ENCODE measurements at regions not wholly inside any gene's neighbourhood (a gene's known extent, or its start where the extent isn't known, plus 50 kb on each side); places are given as distances from the start of the nearest gene placed in this dataset.

DNA sequence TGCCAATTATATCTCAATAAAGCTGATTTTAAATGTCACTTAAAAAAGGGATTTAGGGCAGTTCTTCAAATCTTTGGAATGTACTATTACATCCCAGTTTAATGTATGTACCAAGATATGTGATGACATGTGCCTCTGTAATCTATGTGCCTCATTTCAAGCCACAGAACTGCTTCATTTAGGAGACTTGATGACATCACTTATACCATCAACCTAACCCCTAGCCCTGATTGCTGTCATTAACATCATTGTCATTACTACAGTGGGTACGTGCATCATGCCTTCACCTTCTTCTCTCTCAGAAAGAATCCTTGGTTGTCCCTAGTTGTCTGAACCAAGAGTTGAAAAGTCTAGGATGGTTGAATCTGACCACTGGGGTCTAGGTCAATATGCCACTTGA, 134.3 kb upstream of the RAB11FIP2 start:
- DNase-seq (ENCODE audit: low read depth in 2 of 2, low spot score in 1 of 2), result no peak

DNA sequence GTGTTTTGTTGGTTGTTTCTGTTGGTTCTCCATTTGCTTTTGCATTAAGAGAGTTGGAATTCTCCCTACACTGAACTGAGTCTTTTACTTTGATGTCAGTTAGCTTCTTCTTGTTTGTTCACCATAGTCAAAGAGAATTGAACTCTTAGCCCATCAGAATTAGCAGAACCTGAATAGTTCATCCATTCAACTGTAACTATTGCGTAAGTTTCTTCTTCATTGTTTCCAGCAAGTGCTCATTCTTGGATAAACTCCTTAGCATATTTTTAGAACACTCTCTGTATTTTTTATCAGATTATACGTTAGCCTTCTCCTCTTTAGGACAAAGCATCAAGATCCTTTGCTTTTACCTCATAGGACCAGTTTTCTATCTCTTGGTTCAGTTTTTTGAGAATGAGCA, 128.4 kb upstream of the RAB11FIP2 start:
- DNase-seq (ENCODE audit: low read depth in 2 of 2, low spot score in 1 of 2), result no peak

DNA sequence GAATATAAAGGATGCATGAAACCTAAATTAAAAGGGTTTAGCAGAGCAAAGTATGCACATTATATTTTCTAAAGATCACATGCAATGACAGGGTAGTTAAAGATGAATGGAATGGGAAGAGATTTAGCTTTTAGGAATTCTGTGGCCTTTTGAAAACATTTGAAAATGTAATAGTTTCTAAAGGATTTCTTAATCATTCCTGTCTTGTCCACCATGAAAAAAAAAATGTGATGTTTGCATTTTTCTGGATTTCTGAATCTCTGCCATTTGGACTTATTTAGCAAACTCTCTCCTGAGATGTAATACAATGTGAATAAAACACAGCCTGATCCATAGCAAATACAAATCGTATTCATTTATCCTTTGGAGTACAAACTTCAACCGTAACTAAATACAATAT, 126.6 kb upstream of the RAB11FIP2 start:
- DNase-seq (ENCODE audit: low read depth in 2 of 2, low spot score in 1 of 2), result no peak

DNA sequence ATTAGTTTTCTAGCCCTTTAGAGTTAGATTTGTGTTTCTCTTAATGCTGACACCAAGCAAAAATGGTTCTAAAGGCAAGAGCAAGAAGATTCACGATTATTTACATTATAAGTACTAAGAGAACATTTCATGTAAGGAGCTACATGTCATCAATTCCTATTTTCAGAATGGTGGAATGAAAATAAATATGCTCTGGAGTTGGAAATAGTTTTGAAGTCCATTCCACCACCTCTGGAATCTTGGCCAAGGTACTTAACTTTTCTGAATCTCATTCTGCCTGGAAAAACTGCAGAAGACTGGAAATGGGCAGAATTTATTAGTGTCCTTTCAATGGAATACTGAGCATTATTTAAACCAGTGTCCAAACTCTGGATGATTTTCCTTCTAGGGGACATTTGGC, 125.1 kb upstream of the RAB11FIP2 start:
- DNase-seq (ENCODE audit: low read depth in 2 of 2, low spot score in 1 of 2), result no peak

DNA sequence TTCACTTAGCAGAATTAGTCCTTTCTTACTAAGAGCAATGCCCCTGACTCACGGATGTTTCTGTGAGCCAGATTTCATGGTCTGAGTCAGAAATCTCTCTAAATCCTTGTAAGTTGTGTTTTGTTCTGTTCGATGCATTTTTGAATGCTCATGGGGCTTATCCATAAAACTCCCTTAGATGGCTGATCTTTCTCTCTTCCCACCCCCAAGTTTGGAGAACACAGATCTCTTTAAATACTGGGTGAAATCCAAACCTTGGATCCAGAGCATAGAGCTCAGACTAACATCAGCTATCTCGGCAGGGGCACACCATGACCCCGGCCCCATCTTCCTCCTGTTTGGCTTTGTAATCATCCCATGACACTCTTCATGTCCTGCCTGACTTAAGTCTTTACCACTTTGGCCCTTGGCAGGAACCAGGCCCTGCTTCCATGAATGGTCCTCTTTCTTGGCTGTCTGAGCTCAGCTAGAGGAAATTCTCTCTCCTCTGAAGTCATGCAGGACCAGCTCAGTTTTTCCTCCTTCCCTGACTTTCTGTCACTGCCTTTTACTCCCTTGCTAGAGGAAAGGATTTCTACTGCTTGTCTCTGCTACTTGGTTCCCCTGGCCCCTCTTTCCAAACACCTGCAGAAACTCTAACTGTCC, 120.4 kb upstream of the RAB11FIP2 start:
- no peak for DNase-seq (ENCODE audit: low read depth in 2 of 2, low spot score in 1 of 2)

DNA sequence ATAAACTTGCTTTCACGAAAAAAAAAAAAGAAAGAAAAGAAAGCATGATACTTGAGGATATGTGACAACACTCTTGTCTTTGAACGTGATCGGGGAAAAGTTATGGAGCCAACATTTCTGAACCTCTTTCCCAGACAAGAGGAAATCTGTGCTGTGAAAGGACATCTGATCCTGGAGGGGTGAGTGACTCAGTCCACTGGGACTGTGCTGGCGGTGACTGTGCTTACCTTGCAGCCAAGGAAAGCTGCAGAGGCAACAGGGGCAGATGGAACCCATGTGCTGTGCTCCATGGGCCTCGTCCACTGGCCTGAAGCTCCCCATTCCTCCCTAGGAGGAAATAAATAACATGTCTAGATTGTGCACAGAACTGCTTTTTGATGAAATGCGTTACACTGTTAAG, 116.5 kb upstream of the RAB11FIP2 start:
- no peak for DNase-seq (ENCODE audit: low read depth in 2 of 2, low spot score in 1 of 2)

DNA sequence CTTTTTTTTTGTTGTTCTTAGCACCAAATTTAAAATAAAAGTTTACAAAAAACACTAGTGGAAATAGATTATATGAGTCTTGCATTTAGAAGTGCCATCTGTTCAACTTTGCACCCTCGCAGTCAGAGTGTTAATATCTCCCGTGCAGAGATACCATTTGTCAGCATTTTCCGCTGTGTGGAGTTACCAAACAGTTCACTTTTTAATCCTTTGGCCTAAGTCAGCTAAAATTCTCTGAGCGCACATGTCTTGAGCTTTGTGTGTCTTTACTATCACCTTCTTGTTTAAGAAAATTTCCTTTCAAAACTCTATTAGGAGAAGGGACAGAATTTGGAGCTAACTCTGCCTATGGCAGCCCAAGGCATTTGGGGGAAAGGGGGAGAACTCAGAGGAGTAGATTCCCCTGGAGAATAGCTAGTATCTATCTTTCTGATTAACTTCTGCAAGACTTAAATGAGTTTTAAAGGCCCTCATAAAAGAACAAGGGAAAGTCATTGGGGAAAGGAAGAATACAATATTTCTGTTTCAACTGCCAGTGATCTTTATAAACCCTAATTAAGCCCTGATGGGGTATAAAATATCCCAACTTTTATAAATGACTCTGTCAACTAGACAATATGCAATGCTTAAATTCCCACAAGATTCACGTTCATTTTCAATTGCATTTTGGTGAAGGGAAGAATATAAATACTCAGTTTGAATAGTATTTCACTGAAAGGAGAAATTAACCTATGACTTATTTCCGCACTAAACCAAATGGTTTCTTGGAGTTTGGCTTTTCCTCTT, 114.9 kb upstream of the RAB11FIP2 start:
- DNase-seq (ENCODE audit: low read depth in 2 of 2, low spot score in 1 of 2), result no peak

DNA sequence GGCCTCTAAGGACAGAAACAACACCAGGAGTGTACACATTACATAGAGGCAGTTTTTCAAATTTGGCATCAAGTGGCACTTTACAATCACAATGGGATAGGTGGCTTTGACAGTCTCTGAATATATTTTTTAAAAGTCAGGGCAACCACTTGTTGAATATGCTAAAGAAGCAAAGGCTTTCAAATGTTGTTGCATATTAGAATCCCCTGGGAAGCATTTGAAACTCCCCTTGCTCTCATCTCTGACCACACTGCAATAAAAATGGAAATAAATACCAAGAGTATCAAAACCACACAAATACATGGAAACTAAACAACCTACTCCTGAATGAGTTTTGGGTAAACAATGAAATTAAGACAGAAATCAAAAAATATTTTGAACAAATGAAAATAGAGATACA, 106.5 kb upstream of the RAB11FIP2 start:
- DNase-seq (ENCODE audit: low read depth in 2 of 2, low spot score in 1 of 2), result no peak

DNA sequence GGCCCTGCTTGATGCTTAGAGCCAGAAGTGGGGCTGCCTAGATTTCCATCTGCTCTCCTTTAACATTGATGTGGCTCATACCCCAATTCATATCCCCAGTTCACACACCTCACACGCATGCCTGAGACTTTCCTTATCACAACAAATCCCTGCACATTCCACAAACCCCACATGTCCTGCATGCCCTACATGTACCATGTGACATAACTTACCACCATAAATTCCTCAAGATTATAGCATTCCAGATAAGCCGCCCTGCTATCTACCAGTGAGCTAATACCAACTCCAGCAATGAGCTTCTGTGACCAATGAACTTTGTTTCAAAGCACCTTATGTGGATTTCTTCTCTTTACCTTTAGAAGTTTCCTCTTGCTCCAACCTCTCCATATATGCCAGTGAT, 104.7 kb upstream of the RAB11FIP2 start:
- no peak for DNase-seq (ENCODE audit: low read depth in 2 of 2, low spot score in 1 of 2)

DNA sequence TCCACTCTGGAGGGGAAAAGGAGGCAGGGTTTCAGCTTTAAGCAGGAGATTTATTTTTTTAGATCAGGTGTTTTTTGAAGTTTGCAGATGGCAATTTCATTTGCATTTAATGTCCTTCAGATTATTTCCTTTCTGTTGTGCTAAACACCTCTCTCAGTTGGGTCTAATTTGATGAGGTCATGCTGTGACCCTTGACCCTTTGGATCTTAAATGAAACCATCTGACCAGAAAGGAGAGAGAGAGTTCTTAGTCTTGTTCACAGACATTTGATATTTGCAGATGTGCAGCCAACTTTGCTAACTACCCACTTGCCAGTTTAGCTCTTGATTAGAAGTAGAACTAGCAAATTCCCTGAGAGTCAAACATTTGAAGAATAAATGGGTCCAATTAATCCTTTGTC, 101.5 kb upstream of the RAB11FIP2 start:
- DNase-seq (ENCODE audit: low read depth in 2 of 2, low spot score in 1 of 2), result no peak

DNA sequence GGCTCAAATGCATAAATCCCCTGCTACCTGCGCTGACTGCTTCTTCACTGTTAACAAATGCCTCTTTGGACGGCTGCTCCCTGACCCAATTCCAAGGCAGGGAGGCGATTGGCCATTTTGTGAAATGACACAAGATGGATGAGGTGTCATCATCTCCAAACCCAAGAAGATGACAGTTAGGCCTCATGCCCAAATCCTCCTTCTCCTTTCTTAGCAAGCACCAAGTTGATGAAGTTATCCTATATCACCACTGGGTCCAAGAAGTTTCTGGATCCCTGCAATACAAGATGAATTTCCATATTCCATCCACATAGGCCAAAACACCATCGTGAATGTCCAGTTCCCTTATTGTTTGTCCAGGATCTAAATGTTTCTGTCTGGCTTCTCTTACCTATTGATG, 98.5 kb upstream of the RAB11FIP2 start:
- DNase-seq (ENCODE audit: low read depth in 2 of 2, low spot score in 1 of 2), result no peak

DNA sequence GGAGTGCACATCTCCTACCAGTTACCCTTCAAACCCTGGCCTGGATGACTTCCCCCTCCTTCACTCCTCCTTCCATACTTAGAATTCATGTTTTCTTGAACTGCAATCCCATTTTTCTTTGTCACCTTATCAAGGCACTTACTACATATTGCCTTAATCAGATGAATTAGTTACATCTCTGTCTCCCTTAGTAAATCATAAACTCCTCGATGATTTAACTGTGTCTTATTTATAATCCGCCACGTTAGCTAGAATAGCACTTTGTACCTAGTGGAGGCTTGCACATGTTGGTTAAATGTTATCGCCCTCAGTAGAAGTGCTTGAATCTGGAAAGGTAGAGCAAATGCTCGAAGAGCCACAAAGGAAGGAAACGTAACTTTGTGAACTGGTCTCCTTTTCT, 94.7 kb upstream of the RAB11FIP2 start:
- no peak for DNase-seq (ENCODE audit: low read depth in 2 of 2, low spot score in 1 of 2)

DNA sequence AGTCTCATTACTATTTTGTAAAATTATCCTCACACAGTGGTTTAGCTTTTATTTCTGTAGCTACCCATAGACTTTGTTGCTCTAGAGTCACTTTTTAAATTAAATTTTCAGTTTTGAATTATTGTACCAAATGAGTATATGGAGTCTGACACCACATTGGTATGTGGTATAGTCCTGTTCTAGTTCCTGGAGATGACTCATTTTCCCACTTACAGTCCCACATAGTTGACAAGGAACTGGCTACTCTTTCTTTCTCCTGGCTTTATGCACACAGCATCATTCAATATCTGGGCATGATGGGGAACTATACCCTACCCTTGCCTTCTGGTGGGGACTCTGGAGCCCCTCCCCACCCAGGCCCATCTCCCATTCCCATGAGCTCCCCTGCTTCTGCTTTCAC, 92.6 kb upstream of the RAB11FIP2 start:
- no peak for DNase-seq (ENCODE audit: low read depth in 2 of 2, low spot score in 1 of 2)

DNA sequence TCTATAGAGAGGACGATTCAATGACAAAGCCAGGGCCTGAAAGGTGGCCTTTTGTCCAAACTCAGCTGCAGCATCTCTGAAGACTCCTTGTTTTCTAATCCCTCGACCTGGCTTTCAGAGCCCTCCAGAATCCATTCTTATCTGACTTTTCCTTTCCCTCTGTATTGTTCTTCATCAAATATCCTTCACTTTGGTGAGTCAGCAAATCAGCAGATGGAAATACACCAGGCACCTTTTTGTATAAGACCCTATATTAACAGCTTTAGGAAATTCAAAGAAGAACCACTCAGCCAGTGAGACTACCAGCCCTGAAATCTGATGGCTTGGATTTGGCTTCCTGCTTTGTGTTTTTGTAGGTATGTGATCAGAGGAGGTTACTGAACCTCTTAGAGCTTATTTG, 81.9 kb upstream of the RAB11FIP2 start:
- DNase-seq (ENCODE audit: low read depth in 2 of 2, low spot score in 1 of 2), result no peak

DNA sequence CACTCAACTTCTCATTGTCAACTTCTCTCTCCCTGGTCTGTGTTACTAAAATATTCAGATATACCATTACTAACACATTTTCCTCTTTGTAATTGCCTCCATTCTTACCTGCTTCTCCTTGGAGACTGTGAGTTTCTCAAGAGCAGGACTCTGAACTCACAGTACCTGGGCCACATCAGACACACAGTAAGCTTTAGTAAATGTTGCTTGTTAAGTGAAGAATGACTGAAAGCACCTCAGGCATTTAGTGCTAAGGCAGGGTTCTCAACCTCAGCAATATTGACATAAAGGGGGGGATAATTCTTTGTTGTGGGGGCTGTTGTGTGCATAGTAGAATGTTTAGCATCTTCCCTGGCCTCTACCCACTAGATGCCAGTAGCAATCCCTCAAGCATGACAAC, 72.0 kb upstream of the RAB11FIP2 start:
- DNase-seq (ENCODE audit: low read depth in 2 of 2, low spot score in 1 of 2), result no peak

DNA sequence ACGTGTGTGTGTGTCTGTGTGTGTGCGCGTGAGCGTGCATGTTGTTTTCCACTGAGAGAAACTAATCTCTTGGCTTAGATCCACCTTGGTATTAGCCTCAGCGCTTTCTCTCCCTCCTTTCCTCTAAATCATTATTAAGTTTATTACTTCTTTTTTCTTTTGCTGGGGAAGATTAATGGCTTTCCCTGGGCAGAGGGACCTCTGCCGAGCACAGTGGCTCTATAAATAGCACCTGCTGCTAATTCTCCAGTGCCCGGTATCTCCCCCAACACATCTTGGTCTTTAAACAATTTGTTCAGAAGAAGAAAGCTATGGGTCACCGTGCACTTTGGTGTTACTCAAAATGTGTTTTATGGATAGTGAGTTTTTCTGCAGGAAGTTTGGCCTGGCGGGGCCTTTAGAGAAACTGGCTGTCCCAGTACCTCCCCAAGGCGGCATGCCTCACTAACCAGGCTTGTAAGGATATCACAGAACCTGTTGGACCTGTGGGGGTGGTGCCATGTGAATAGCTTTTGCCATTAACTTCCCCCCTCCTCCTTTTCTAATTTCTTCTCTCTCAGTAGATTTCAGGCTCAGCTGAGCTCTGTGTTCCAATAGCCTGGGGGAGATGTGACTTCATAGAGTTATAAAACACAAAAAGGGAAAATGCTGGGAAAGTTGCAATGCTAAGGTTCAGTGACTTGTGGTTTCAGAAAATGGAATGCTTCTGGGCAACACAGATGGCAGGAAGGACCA, 70.1 kb upstream of the RAB11FIP2 start:
- no peak for DNase-seq (ENCODE audit: low read depth in 2 of 2, low spot score in 1 of 2)

DNA sequence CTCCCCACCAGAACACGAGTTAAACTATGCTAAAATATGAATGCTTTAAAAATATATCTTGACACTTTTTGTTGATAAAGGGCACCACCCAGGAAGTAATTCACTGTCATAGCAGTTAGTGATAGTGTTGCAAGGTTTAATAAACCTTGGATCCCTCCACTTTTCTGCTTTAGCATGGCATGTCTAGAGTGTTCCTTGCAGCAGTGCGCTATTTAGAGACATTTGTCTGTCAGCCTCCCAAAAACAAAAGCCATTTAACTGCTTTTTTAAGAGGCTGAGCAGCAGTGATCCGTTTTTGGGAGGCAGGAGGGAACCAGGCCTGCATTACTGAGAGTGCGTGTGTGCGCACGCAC, 69.6 kb upstream of the RAB11FIP2 start:
- no peak for DNase-seq (ENCODE audit: low read depth in 2 of 2, low spot score in 1 of 2)

DNA sequence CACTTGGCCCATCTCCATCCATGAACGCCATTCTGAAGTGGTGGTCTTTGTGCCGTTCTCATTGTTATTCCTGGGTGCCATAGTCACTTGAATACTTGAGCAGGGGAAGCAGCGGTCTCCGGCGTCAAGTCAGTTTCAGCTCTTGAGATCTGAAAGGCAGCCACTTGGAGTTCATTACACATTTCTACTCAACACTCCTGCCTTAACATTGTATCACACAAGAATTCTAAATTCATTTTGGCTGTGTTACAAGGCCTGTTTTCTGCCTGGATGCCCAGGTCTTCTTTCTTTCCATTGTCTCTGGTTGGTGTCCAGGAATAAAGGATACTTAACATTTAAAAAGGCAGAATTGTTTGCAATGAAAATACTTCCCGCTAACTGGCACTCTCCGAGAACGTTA, 69.0 kb upstream of the RAB11FIP2 start:
- DNase-seq (ENCODE audit: low read depth in 2 of 2, low spot score in 1 of 2), result no peak

DNA sequence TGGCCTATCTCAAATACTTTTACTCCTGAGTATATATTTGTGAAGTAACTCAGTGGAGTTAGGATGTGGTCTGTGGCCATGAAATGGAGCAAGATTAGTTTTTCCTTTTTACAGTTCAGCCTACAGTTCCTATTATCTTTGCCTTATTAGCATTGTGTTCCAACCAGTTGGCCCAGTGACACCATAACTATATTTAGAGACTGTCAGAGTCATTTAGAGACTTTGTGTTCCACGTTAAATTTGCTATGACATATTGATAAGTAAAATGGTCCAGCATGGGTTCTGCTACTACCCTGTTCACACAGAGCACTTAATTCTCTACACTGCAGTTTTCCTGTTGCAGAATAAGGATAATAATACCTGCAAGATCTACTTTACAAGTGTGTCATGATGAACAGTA, 68.3 kb upstream of the RAB11FIP2 start:
- no peak for DNase-seq (ENCODE audit: low read depth in 2 of 2, low spot score in 1 of 2)

DNA sequence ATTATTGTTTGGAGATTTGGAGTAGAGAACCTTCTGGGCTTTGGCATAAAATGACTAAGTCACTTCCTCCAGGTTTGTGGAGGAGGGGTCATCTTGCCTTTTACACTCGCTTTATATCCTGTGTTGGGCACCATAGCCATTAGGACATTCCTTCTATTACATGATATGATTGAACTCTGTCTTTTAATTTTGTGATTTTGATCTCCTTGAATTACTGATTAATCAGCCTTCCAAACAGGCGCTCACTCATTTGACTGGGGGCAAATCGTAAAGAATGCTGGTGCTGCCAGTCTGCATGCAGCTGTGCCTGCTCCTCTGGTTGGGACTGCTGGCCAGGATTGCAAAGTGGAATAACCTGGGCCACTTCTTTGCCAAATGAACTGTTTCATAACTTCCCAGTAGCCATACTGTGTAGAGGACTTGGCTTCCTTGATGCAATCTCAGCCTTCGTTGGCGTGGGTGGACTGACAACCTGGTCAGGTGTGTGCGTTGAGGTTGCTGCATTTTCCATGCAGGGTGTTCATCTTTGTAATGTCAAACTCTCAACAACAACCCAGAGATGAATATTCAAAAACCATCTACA, 65.9 kb upstream of the RAB11FIP2 start:
- DNase-seq (ENCODE audit: low read depth in 2 of 2, low spot score in 1 of 2), result no peak

DNA sequence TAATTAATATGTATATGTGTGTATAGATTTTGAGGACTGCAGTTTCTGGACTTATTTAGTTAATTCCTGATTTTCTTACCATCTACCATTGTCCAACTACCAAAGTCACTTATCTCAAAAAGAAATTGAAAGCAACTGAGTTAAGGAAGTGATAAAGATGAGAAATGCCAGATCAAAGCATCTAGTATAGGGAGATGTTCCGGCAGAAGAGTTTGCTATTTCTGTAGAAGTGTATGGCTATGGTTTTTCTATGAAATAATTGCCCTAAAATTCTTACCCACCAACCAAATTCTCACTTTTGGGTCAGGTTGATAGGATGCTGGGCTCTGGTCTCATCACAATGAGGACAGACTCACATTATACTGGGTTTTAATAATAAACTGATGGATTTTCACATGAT, 64.0 kb upstream of the RAB11FIP2 start:
- no peak for DNase-seq (ENCODE audit: low read depth in 2 of 2, low spot score in 1 of 2)

Measured in stimulated activated CD8-positive, alpha-beta memory T cell treated with anti-CD3 and anti-CD28 coated beads, Interleukin-4, amount 100 ng/mL, for 1 hour (primary cell).